DOHH2 (cell line): ENCODE measurements at regions not wholly inside any gene's neighbourhood (a gene's known extent, or its start where the extent isn't known, plus 50 kb on each side); places are given as distances from the start of the nearest gene placed in this dataset.

Experiments
- EZH2phosphoT487 ChIP-seq: fragments of 200-600 bp; sonication (generic); IDR thresholded peaks from 2 replicates; pipeline ENCODE4 v1.6.1; 2017; ENCODE audit warnings: borderline replicate concordance, mild to moderate bottlenecking, antibody characterized with exemption, low read length, moderate library complexity, mixed read lengths
- TF ChIP-seq, protein P1 (sequence below): fragments of 200-600 bp; sonication (generic); IDR thresholded peaks from one replicate; pipeline ENCODE4 v1.5.1; 2014; ENCODE audit warnings: antibody characterized with exemption, mild to moderate bottlenecking, low read depth, low read length; ENCODE audit not compliant: poor library complexity, severe bottlenecking

DNA sequence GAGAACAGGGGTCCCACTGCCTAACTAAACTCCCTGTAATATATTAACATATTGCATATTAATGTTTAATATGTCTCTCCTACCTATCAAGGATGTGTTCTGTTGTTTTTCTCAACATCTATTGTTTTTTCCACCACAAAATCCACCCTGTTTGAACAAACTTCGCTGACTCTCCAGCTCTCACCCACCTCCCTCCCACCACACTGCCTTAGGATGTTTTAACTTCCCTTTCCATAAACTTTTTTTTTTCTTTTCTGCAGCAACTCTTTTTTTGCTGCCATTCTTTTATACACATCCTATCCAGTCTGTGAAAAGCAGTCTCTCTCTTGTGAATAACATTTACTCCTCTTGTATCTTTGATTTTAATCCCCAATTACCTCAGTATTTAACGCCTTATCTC is 226.1 kb downstream of the PCDH7 start:
- TF ChIP-seq, protein P1, sequence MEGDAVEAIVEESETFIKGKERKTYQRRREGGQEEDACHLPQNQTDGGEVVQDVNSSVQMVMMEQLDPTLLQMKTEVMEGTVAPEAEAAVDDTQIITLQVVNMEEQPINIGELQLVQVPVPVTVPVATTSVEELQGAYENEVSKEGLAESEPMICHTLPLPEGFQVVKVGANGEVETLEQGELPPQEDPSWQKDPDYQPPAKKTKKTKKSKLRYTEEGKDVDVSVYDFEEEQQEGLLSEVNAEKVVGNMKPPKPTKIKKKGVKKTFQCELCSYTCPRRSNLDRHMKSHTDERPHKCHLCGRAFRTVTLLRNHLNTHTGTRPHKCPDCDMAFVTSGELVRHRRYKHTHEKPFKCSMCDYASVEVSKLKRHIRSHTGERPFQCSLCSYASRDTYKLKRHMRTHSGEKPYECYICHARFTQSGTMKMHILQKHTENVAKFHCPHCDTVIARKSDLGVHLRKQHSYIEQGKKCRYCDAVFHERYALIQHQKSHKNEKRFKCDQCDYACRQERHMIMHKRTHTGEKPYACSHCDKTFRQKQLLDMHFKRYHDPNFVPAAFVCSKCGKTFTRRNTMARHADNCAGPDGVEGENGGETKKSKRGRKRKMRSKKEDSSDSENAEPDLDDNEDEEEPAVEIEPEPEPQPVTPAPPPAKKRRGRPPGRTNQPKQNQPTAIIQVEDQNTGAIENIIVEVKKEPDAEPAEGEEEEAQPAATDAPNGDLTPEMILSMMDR = no peak
- no peak for TF ChIP-seq EZH2phosphoT487
